ENCODE measurements at regions not wholly inside any gene's neighbourhood (a gene's known extent, or its start where the extent isn't known, plus 50 kb on each side); places are given as distances from the start of the nearest gene placed in this dataset.

GRCh38 chr17:77566566-77567138 lies 391.9 kb upstream of the TNRC6C start:
- Histone ChIP-seq H2AK5ac (ENCODE audit: low read length) (no peak overlapping the region), H2BK5ac (ENCODE audit: low read length) (no peak overlapping the region), H2BK15ac (replicated peaks; ENCODE audit: low read depth) (no peak overlapping the region), H3K9ac (ENCODE audit: low read length) (no peak overlapping the region), H3K4ac (ENCODE audit: low read depth, low read length) (no peak overlapping the region), H2BK120ac (ENCODE audit: low read depth, low read length) (no peak overlapping the region), H3K27me3 (ENCODE audit: insufficient read depth, low read length, poor library complexity) (no peaks in the 10 kb centered on the region), H3K4me3 (ENCODE audit: low read length) (no peak overlapping the region), H4K8ac (ENCODE audit: low read depth, low read length) (no peak overlapping the region), H4K5ac (ENCODE audit: low read length) (no peak overlapping the region), H3K4me1 (ENCODE audit: control insufficient read depth, low read depth, low read length) (peaks cover 2% of the 10 kb centered on the region), H3K18ac (ENCODE audit: low read length) (no peak overlapping the region), H3K4me2 (ENCODE audit: low read length) (no peak overlapping the region), H3K23ac (ENCODE audit: low read length) (no peak overlapping the region), H3K27ac (ENCODE audit: low read depth, low read length) (no peak overlapping the region), H3K36me3 (ENCODE audit: control insufficient read depth, insufficient read depth, low read length) (no peaks in the 10 kb centered on the region), H3K79me2 (ENCODE audit: control insufficient read depth, insufficient read depth, low read length) (no peaks in the 10 kb centered on the region), H3K56ac (ENCODE audit: low read length) (no peak overlapping the region), H3K79me1 (ENCODE audit: low read length) (no peaks in the 10 kb centered on the region)
- no peak for DNase-seq
- WGBS (ENCODE audit: extremely low coverage, insufficient coverage, low lambda C conversion rate) = no CpG with 5 or more reads among the region's 13 CpGs

GRCh38 chr17:77568540-77568939 lies 390.0 kb upstream of the TNRC6C start:
- H4K8ac ChIP-seq (ENCODE audit: low read depth, low read length) = no peak overlapping the region
- no CpG with 5 or more reads among the region's 7 CpGs for WGBS (ENCODE audit: extremely low coverage, insufficient coverage, low lambda C conversion rate)
- peaks cover 2% of the 10 kb centered on the region for H3K4me1 ChIP-seq (ENCODE audit: control insufficient read depth, low read depth, low read length)

GRCh38 chr17:77569846-77570564 lies 388.5 kb upstream of the TNRC6C start:
- no peak overlapping the region for H3K4me2 ChIP-seq (ENCODE audit: low read length)
- H3K18ac ChIP-seq (ENCODE audit: low read length) = no peak overlapping the region
- no peaks in the 10 kb centered on the region for H3K79me2 ChIP-seq (ENCODE audit: control insufficient read depth, insufficient read depth, low read length)
- H3K56ac ChIP-seq (ENCODE audit: low read length) = no peak overlapping the region
- no peak overlapping the region for H2BK120ac ChIP-seq (ENCODE audit: low read depth, low read length)
- H3K4me1 ChIP-seq (ENCODE audit: control insufficient read depth, low read depth, low read length) = peaks cover 2% of the 10 kb centered on the region
- no CpG with 5 or more reads among the region's 21 CpGs for WGBS (ENCODE audit: extremely low coverage, insufficient coverage, low lambda C conversion rate)
- no peak for DNase-seq
- H3K4ac ChIP-seq (ENCODE audit: low read depth, low read length) = no peak overlapping the region
- no peak overlapping the region for H2AK5ac ChIP-seq (ENCODE audit: low read length)
- H3K23ac ChIP-seq (ENCODE audit: low read length) = no peak overlapping the region
- H3K4me3 ChIP-seq (ENCODE audit: low read length) = no peak overlapping the region
- no peak overlapping the region for H4K8ac ChIP-seq (ENCODE audit: low read depth, low read length)
- H3K27me3 ChIP-seq (ENCODE audit: insufficient read depth, low read length, poor library complexity) = no peaks in the 10 kb centered on the region
- H2BK5ac ChIP-seq (ENCODE audit: low read length) = no peak overlapping the region
- H3K27ac ChIP-seq (ENCODE audit: low read depth, low read length) = no peak overlapping the region
- H3K36me3 ChIP-seq (ENCODE audit: control insufficient read depth, insufficient read depth, low read length) = no peaks in the 10 kb centered on the region
- H4K5ac ChIP-seq (ENCODE audit: low read length) = no peak overlapping the region
- H3K79me1 ChIP-seq (ENCODE audit: low read length) = no peaks in the 10 kb centered on the region
- H3K9ac ChIP-seq (ENCODE audit: low read length) = no peak overlapping the region
- H2BK15ac ChIP-seq (replicated peaks; ENCODE audit: low read depth) = no peak overlapping the region

More at GRCh38 chr17:77568540-77568939, 390.0 kb upstream of the TNRC6C start:
- no peak overlapping the region for H3K27ac ChIP-seq (ENCODE audit: low read depth, low read length)
- no peak overlapping the region for H3K4me3 ChIP-seq (ENCODE audit: low read length)
- no peak overlapping the region for H3K18ac ChIP-seq (ENCODE audit: low read length)
- no peak overlapping the region for H3K23ac ChIP-seq (ENCODE audit: low read length)
- H3K36me3 ChIP-seq (ENCODE audit: control insufficient read depth, insufficient read depth, low read length) = no peaks in the 10 kb centered on the region
- H2AK5ac ChIP-seq (ENCODE audit: low read length) = no peak overlapping the region
- no peak overlapping the region for H3K56ac ChIP-seq (ENCODE audit: low read length)
- DNase-seq = no peak
- no peaks in the 10 kb centered on the region for H3K79me2 ChIP-seq (ENCODE audit: control insufficient read depth, insufficient read depth, low read length)
- H3K79me1 ChIP-seq (ENCODE audit: low read length) = no peaks in the 10 kb centered on the region
- H3K4ac ChIP-seq (ENCODE audit: low read depth, low read length) = no peak overlapping the region
- H2BK5ac ChIP-seq (ENCODE audit: low read length) = no peak overlapping the region
- H3K27me3 ChIP-seq (ENCODE audit: insufficient read depth, low read length, poor library complexity) = no peaks in the 10 kb centered on the region
- H4K5ac ChIP-seq (ENCODE audit: low read length) = no peak overlapping the region
- H3K4me2 ChIP-seq (ENCODE audit: low read length) = no peak overlapping the region
- no peak overlapping the region for H2BK120ac ChIP-seq (ENCODE audit: low read depth, low read length)
- no peak overlapping the region for H3K9ac ChIP-seq (ENCODE audit: low read length)
- no peak overlapping the region for H2BK15ac ChIP-seq (replicated peaks; ENCODE audit: low read depth)

- Histone ChIP-seq H4K5ac (ENCODE audit: low read length) (no peak overlapping the region), H2BK5ac (ENCODE audit: low read length) (no peak overlapping the region), H3K79me1 (ENCODE audit: low read length) (no peaks in the 10 kb centered on the region), H2BK15ac (replicated peaks; ENCODE audit: low read depth) (no peak overlapping the region), H3K18ac (ENCODE audit: low read length) (no peak overlapping the region), H3K27me3 (ENCODE audit: insufficient read depth, low read length, poor library complexity) (no peaks in the 10 kb centered on the region), H3K36me3 (ENCODE audit: control insufficient read depth, insufficient read depth, low read length) (no peaks in the 10 kb centered on the region), H3K23ac (ENCODE audit: low read length) (no peak overlapping the region), H2AK5ac (ENCODE audit: low read length) (no peak overlapping the region), H3K4ac (ENCODE audit: low read depth, low read length) (no peak overlapping the region), H3K79me2 (ENCODE audit: control insufficient read depth, insufficient read depth, low read length) (no peaks in the 10 kb centered on the region), H3K4me2 (ENCODE audit: low read length) (no peak overlapping the region), H3K56ac (ENCODE audit: low read length) (no peak overlapping the region), H3K4me1 (ENCODE audit: control insufficient read depth, low read depth, low read length) (peaks cover 2% of the 10 kb centered on the region), H3K4me3 (ENCODE audit: low read length) (no peak overlapping the region), H3K9ac (ENCODE audit: low read length) (no peak overlapping the region), H2BK120ac (ENCODE audit: low read depth, low read length) (no peak overlapping the region), H4K8ac (ENCODE audit: low read depth, low read length) (no peak overlapping the region), H3K27ac (ENCODE audit: low read depth, low read length) (no peak overlapping the region)
- DNase-seq = no peak
- no CpG with 5 or more reads among the region's 7 CpGs for WGBS (ENCODE audit: extremely low coverage, insufficient coverage, low lambda C conversion rate)
Observed at GRCh38 chr17:77570565-77570898, 388.0 kb upstream of the TNRC6C start.

GRCh38 chr17:77571155-77571981 lies 387.1 kb upstream of the TNRC6C start:
- H2BK120ac ChIP-seq (ENCODE audit: low read depth, low read length) = no peak overlapping the region
- H2BK5ac ChIP-seq (ENCODE audit: low read length) = no peak overlapping the region
- no peaks in the 10 kb centered on the region for H3K79me2 ChIP-seq (ENCODE audit: control insufficient read depth, insufficient read depth, low read length)
- DNase-seq = no peak
- H3K23ac ChIP-seq (ENCODE audit: low read length) = no peak overlapping the region
- no peaks in the 10 kb centered on the region for H3K79me1 ChIP-seq (ENCODE audit: low read length)
- H2BK15ac ChIP-seq (replicated peaks; ENCODE audit: low read depth) = no peak overlapping the region
- no peak overlapping the region for H4K8ac ChIP-seq (ENCODE audit: low read depth, low read length)
- no peak overlapping the region for H2AK5ac ChIP-seq (ENCODE audit: low read length)
- H3K27ac ChIP-seq (ENCODE audit: low read depth, low read length) = no peak overlapping the region
- no peaks in the 10 kb centered on the region for H3K27me3 ChIP-seq (ENCODE audit: insufficient read depth, low read length, poor library complexity)
- H3K9ac ChIP-seq (ENCODE audit: low read length) = no peak overlapping the region
- peaks cover 2% of the 10 kb centered on the region for H3K4me1 ChIP-seq (ENCODE audit: control insufficient read depth, low read depth, low read length)
- no peak overlapping the region for H3K4me3 ChIP-seq (ENCODE audit: low read length)
- H3K4me2 ChIP-seq (ENCODE audit: low read length) = no peak overlapping the region
- no peak overlapping the region for H4K5ac ChIP-seq (ENCODE audit: low read length)
- WGBS (ENCODE audit: extremely low coverage, insufficient coverage, low lambda C conversion rate) = no CpG with 5 or more reads among the region's 35 CpGs
- no peak overlapping the region for H3K56ac ChIP-seq (ENCODE audit: low read length)
- no peaks in the 10 kb centered on the region for H3K36me3 ChIP-seq (ENCODE audit: control insufficient read depth, insufficient read depth, low read length)
- no peak overlapping the region for H3K18ac ChIP-seq (ENCODE audit: low read length)
- no peak overlapping the region for H3K4ac ChIP-seq (ENCODE audit: low read depth, low read length)

Measured in mesendoderm (in vitro differentiated cells).